ENCODE measurements at regions not wholly inside any gene's neighbourhood (a gene's known extent, or its start where the extent isn't known, plus 50 kb on each side); places are given as distances from the start of the nearest gene placed in this dataset.

DNA sequence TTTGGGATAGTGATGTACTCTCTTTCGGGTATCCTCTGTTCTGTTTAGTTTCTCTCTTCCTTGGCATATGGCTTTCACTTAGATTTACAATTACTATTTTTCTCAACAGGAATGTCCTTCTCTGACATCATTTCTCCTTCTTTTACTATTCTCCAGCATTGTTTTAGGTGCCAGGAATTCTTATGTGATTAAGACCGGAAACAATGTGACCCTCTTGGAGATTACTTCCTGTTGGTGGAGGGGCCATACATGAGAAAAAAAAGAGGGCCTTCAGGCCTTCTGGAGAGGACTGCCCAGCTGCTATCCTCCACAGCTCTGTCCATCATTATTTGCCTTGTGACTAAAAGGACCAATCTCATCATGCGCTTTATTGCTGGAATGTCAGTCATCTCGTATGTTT lies 50.4 kb upstream of the ADAMTS5 start:
- DNase-seq (ENCODE audit: insufficient read length, low spot score): no peak
- TF ChIP-seq, protein P1, sequence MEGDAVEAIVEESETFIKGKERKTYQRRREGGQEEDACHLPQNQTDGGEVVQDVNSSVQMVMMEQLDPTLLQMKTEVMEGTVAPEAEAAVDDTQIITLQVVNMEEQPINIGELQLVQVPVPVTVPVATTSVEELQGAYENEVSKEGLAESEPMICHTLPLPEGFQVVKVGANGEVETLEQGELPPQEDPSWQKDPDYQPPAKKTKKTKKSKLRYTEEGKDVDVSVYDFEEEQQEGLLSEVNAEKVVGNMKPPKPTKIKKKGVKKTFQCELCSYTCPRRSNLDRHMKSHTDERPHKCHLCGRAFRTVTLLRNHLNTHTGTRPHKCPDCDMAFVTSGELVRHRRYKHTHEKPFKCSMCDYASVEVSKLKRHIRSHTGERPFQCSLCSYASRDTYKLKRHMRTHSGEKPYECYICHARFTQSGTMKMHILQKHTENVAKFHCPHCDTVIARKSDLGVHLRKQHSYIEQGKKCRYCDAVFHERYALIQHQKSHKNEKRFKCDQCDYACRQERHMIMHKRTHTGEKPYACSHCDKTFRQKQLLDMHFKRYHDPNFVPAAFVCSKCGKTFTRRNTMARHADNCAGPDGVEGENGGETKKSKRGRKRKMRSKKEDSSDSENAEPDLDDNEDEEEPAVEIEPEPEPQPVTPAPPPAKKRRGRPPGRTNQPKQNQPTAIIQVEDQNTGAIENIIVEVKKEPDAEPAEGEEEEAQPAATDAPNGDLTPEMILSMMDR (IDR thresholded peaks at IDR 0.05; ENCODE audit: insufficient read depth, missing control alignments): no peak
- no peak for FAIRE-seq

Data from D721Med (cell line).